Activated CD8-positive, alpha-beta T cell treated with anti-CD3 and anti-CD28 coated beads, Interleukin-2, amount 10 ng/mL, durations not matched to agents 7 days and 5 days (primary cell): ENCODE measurements at regions not wholly inside any gene's neighbourhood (a gene's known extent, or its start where the extent isn't known, plus 50 kb on each side); places are given as distances from the start of the nearest gene placed in this dataset.
"Not testable (repeated sequence)": the region's sequence is repeated elsewhere in the genome, so short reads cannot be mapped to it uniquely, and the experiment has no call there.

Experiments
- ATAC-seq: fragments of 150-1000 bp; cut with Tn5 transposase; one replicate; pipeline ENCODE4 v1.10.0; 2021; ENCODE audit warnings: moderate library complexity
- CTCF ChIA-PET: fragments of 350-600 bp; sonication (Branson Sonifier 250); formaldehyde crosslinking; loops from one replicate; lab custom pipeline; 2021; ENCODE audit warnings: antibody characterized with exemption; lab: Charles Lee
- POLR2A ChIA-PET: fragments of 350-600 bp; sonication (Branson Sonifier 250); formaldehyde crosslinking; loops from one replicate; lab custom pipeline; 2021; ENCODE audit warnings: antibody characterized with exemption; lab: Charles Lee
- DNase-seq: peaks from one replicate; pipeline ENCODE4 v3.0.0-alpha.2; 2020
- H3K27ac Mint-ChIP-seq: one replicate; pipeline ENCODE4 v1.8.0; 2021; ENCODE audit warnings: mild to moderate bottlenecking, mixed read lengths
- H3K27me3 Mint-ChIP-seq: one replicate; pipeline ENCODE4 v1.8.0; 2021; ENCODE audit warnings: low read depth, mixed read lengths
- H3K36me3 Mint-ChIP-seq: one replicate; pipeline ENCODE4 v1.8.0; 2021; ENCODE audit warnings: low read depth, mixed read lengths
- H3K4me1 Mint-ChIP-seq: one replicate; pipeline ENCODE4 v1.8.0; 2021; ENCODE audit warnings: low read depth, mixed read lengths
- H3K4me3 Mint-ChIP-seq: one replicate; pipeline ENCODE4 v1.8.0; 2021; ENCODE audit warnings: mild to moderate bottlenecking, mixed read lengths
- H3K9me3 Mint-ChIP-seq: one replicate; pipeline ENCODE4 v1.8.0; 2022; ENCODE audit warnings: mixed read lengths; ENCODE audit not compliant: insufficient read depth

- no peak for DNase-seq
- H3K9me3 Mint-ChIP-seq: peaks cover 6% of the 10 kb centered on the region
- no peaks in the 10 kb centered on the region for H3K27me3 Mint-ChIP-seq
- no peak overlapping the region for H3K27ac Mint-ChIP-seq
- no peaks in the 10 kb centered on the region for H3K4me1 Mint-ChIP-seq
- ATAC-seq: no peak
- ChIA-PET POLR2A (no interaction called here), CTCF (no interaction called here)
- H3K36me3 Mint-ChIP-seq: no peaks in the 10 kb centered on the region
- no peak overlapping the region for H3K4me3 Mint-ChIP-seq
Observed at GRCh38 chr11:92018332-92018731, 206.3 kb upstream of the FAT3 start.

GRCh38 chr11:92008249-92008648, 216.4 kb upstream of the FAT3 start:
- Mint-ChIP-seq H3K4me3 (no peak overlapping the region), H3K4me1 (no peaks in the 10 kb centered on the region), H3K36me3 (no peaks in the 10 kb centered on the region), H3K27me3 (no peaks in the 10 kb centered on the region), H3K27ac (no peak overlapping the region), H3K9me3 (peaks cover 5% of the 10 kb centered on the region)
- ATAC-seq: no peak
- ChIA-PET CTCF (no interaction called here), POLR2A (no interaction called here)
- no peak for DNase-seq

GRCh38 chr11:92002568-92002967, 222.1 kb upstream of the FAT3 start:
- no peaks in the 10 kb centered on the region for H3K36me3 Mint-ChIP-seq
- CTCF ChIA-PET: no interaction called here
- ATAC-seq (no peak), DNase-seq (no peak)
- no peaks in the 10 kb centered on the region for H3K9me3 Mint-ChIP-seq
- POLR2A ChIA-PET: no interaction called here
- H3K4me1 Mint-ChIP-seq: no peaks in the 10 kb centered on the region
- no peak overlapping the region for H3K4me3 Mint-ChIP-seq
- H3K27ac Mint-ChIP-seq: no peak overlapping the region
- H3K27me3 Mint-ChIP-seq: no peaks in the 10 kb centered on the region

- Mint-ChIP-seq H3K9me3 (no peaks in the 10 kb centered on the region), H3K27ac (no peak overlapping the region), H3K4me3 (no peak overlapping the region), H3K4me1 (no peaks in the 10 kb centered on the region), H3K36me3 (no peaks in the 10 kb centered on the region), H3K27me3 (no peaks in the 10 kb centered on the region)
- no peak for ATAC-seq
- ChIA-PET POLR2A (no interaction called here), CTCF (no interaction called here)
- no peak for DNase-seq
Observed at GRCh38 chr11:91998481-91998880, 226.1 kb upstream of the FAT3 start.

- CTCF ChIA-PET: no interaction called here
- H3K27ac Mint-ChIP-seq: no peak overlapping the region
- H3K36me3 Mint-ChIP-seq: no peaks in the 10 kb centered on the region
- DNase-seq (no peak), ATAC-seq (no peak)
- POLR2A ChIA-PET: no interaction called here
- no peak overlapping the region for H3K4me3 Mint-ChIP-seq
- no peaks in the 10 kb centered on the region for H3K4me1 Mint-ChIP-seq
- no peaks in the 10 kb centered on the region for H3K27me3 Mint-ChIP-seq
- H3K9me3 Mint-ChIP-seq: no peaks in the 10 kb centered on the region
Observed at GRCh38 chr11:91997226-91997625, 227.4 kb upstream of the FAT3 start.

GRCh38 chr11:91996526-91996925, 228.1 kb upstream of the FAT3 start:
- ChIA-PET POLR2A (no interaction called here), CTCF (no interaction called here)
- no peaks in the 10 kb centered on the region for H3K27me3 Mint-ChIP-seq
- H3K36me3 Mint-ChIP-seq: no peaks in the 10 kb centered on the region
- H3K4me3 Mint-ChIP-seq: no peak overlapping the region
- H3K27ac Mint-ChIP-seq: no peak overlapping the region
- DNase-seq: no peak
- no peak for ATAC-seq
- H3K4me1 Mint-ChIP-seq: no peaks in the 10 kb centered on the region
- H3K9me3 Mint-ChIP-seq: no peaks in the 10 kb centered on the region

GRCh38 chr11:91988443-91988842, 236.2 kb upstream of the FAT3 start:
- CTCF ChIA-PET, H3K9me3 Mint-ChIP-seq, H3K36me3 Mint-ChIP-seq, DNase-seq, H3K27ac Mint-ChIP-seq, POLR2A ChIA-PET, H3K4me1 Mint-ChIP-seq, H3K27me3 Mint-ChIP-seq, ATAC-seq, H3K4me3 Mint-ChIP-seq: not testable (repeated sequence)

GRCh38 chr11:91986218-91986617, 238.4 kb upstream of the FAT3 start:
- ATAC-seq: no peak
- peaks cover 8% of the 10 kb centered on the region for H3K9me3 Mint-ChIP-seq
- no peaks in the 10 kb centered on the region for H3K4me1 Mint-ChIP-seq
- POLR2A ChIA-PET: no interaction called here
- no peak for DNase-seq
- CTCF ChIA-PET: no interaction called here
- H3K27me3 Mint-ChIP-seq: no peaks in the 10 kb centered on the region
- H3K4me3 Mint-ChIP-seq: no peak overlapping the region
- H3K36me3 Mint-ChIP-seq: no peaks in the 10 kb centered on the region
- no peak overlapping the region for H3K27ac Mint-ChIP-seq

GRCh38 chr11:91984033-91984584, 240.5 kb upstream of the FAT3 start:
- ATAC-seq (no peak), DNase-seq (no peak)
- ChIA-PET CTCF (no interaction called here), POLR2A (no interaction called here)
- Mint-ChIP-seq H3K4me3 (no peak overlapping the region), H3K27ac (no peak overlapping the region), H3K4me1 (no peaks in the 10 kb centered on the region), H3K9me3 (peaks cover 8% of the 10 kb centered on the region), H3K36me3 (no peaks in the 10 kb centered on the region), H3K27me3 (no peaks in the 10 kb centered on the region)

GRCh38 chr11:91981995-91982394, 242.6 kb upstream of the FAT3 start:
- Mint-ChIP-seq H3K9me3 (peaks cover 8% of the 10 kb centered on the region), H3K27me3 (no peaks in the 10 kb centered on the region), H3K4me1 (no peaks in the 10 kb centered on the region), H3K4me3 (no peak overlapping the region), H3K36me3 (no peaks in the 10 kb centered on the region), H3K27ac (no peak overlapping the region)
- CTCF ChIA-PET: no interaction called here
- ATAC-seq: no peak
- POLR2A ChIA-PET: no interaction called here
- DNase-seq: no peak

- DNase-seq (no peak), ATAC-seq (no peak)
- H3K36me3 Mint-ChIP-seq: no peaks in the 10 kb centered on the region
- CTCF ChIA-PET: no interaction called here
- no peak overlapping the region for H3K27ac Mint-ChIP-seq
- no peaks in the 10 kb centered on the region for H3K9me3 Mint-ChIP-seq
- H3K4me1 Mint-ChIP-seq: no peaks in the 10 kb centered on the region
- H3K4me3 Mint-ChIP-seq: no peak overlapping the region
- POLR2A ChIA-PET: no interaction called here
- H3K27me3 Mint-ChIP-seq: no peaks in the 10 kb centered on the region
Observed at GRCh38 chr11:91979775-91980174, 244.8 kb upstream of the FAT3 start.

GRCh38 chr11:91978747-91979146, 245.9 kb upstream of the FAT3 start:
- H3K4me3 Mint-ChIP-seq: no peak overlapping the region
- no peaks in the 10 kb centered on the region for H3K36me3 Mint-ChIP-seq
- no peaks in the 10 kb centered on the region for H3K4me1 Mint-ChIP-seq
- ChIA-PET CTCF (no interaction called here), POLR2A (no interaction called here)
- no peak for ATAC-seq
- no peaks in the 10 kb centered on the region for H3K27me3 Mint-ChIP-seq
- DNase-seq: no peak
- H3K27ac Mint-ChIP-seq: no peak overlapping the region
- no peaks in the 10 kb centered on the region for H3K9me3 Mint-ChIP-seq

- H3K4me3 Mint-ChIP-seq: no peak overlapping the region
- H3K36me3 Mint-ChIP-seq: no peaks in the 10 kb centered on the region
- ATAC-seq: no peak
- H3K9me3 Mint-ChIP-seq: no peaks in the 10 kb centered on the region
- CTCF ChIA-PET: no interaction called here
- POLR2A ChIA-PET: no interaction called here
- no peaks in the 10 kb centered on the region for H3K27me3 Mint-ChIP-seq
- H3K27ac Mint-ChIP-seq: no peak overlapping the region
- no peaks in the 10 kb centered on the region for H3K4me1 Mint-ChIP-seq
- no peak for DNase-seq
Observed at GRCh38 chr11:91972665-91973266, 251.9 kb upstream of the FAT3 start.
